ENCODE measurements at regions not wholly inside any gene's neighbourhood (a gene's known extent, or its start where the extent isn't known, plus 50 kb on each side); places are given as distances from the start of the nearest gene placed in this dataset.

- TF ChIP-seq REST (IDR thresholded peaks at IDR 0.05) (no peak), SMC3 (IDR thresholded peaks at IDR 0.05) (no peak), ELK1 (IDR thresholded peaks at IDR 0.05; ENCODE audit: low read depth, low read length) (no peak), NR3C1 (IDR thresholded peaks at IDR 0.05) (no peak), JUNB (IDR thresholded peaks at IDR 0.05) (no peak), PHF8 (IDR thresholded peaks at IDR 0.05; ENCODE audit: borderline replicate concordance, low read depth) (no peak), CTCF (IDR thresholded peaks at IDR 0.05) (no peak), FOSL2 (IDR thresholded peaks at IDR 0.05) (no peak), FOSL2 (CRISPR knock-in tag; IDR thresholded peaks at IDR 0.05) (no peak), CEBPB (IDR thresholded peaks at IDR 0.05) (no peak), EHMT2 (IDR thresholded peaks at IDR 0.05; ENCODE audit: low read depth) (no peak), RCOR1 (IDR thresholded peaks at IDR 0.05; ENCODE audit: low read depth, low read length) (no peak), HOXB5 (CRISPR knock-in tag; IDR thresholded peaks at IDR 0.05) (no peak), POLR2AphosphoS2 (conservative IDR thresholded peaks at IDR 0.05; ENCODE audit: low read length) (no peak), KDM1A (IDR thresholded peaks at IDR 0.05; ENCODE audit: low read depth) (no peak), E2F6 (IDR thresholded peaks at IDR 0.05; ENCODE audit: borderline replicate concordance, low read depth) (no peak), RARB (CRISPR knock-in tag; IDR thresholded peaks at IDR 0.05) (no peak), NFE2L2 (conservative IDR thresholded peaks at IDR 0.05; ENCODE audit: low read length) (no peak)
- Histone ChIP-seq H3K27ac (no peak overlapping the region), H3K4me3 (no peak overlapping the region), H3K9me3 (no peaks in the 10 kb centered on the region), H3K4me1 (no peaks in the 10 kb centered on the region), H3K4me2 (no peak overlapping the region)
- POLR2A ChIA-PET, result no interaction called here
- 64% methylated on average over 4 of the region's 4 CpGs for WGBS (ENCODE audit: missing lambda C conversion rate)
- CTCF ChIA-PET, result interaction anchor here (0.7 to 1.7 kb wide), 6 partner anchors 8 to 219 kb away, joined by 3 to 7 read pairs (median 3); no protein-coding TSS in a partner anchor
- FAIRE-seq, result no peak
- DNase-seq (ENCODE audit: low read depth in 1 of 2, low spot score in 1 of 2), result no peak
- ATAC-seq, result no peak
Measured at GRCh38 chr5:148949841-148950470, 112.9 kb downstream of the SH3TC2 start.

- WGBS (ENCODE audit: missing lambda C conversion rate), result 84% methylated on average over 2 of the region's 2 CpGs
- no peak for DNase-seq (ENCODE audit: low read depth in 1 of 2, low spot score in 1 of 2)
- no peak overlapping the region for H3K27ac ChIP-seq
- CTCF ChIA-PET, result interaction anchor here (0.7 to 1.7 kb wide), 7 partner anchors 8 to 220 kb away, joined by 3 to 7 read pairs (median 3); no protein-coding TSS in a partner anchor
- no peak overlapping the region for H3K4me2 ChIP-seq
- no peak overlapping the region for H3K4me3 ChIP-seq
- no peak for FAIRE-seq
- no peak for ATAC-seq
- H3K4me1 ChIP-seq, result no peaks in the 10 kb centered on the region
- POLR2A ChIA-PET, result no interaction called here
- no peaks in the 10 kb centered on the region for H3K9me3 ChIP-seq
- TF ChIP-seq MYC (IDR thresholded peaks at IDR 0.05; ENCODE audit: borderline replicate concordance, low read length) (no peak), CHD2 (IDR thresholded peaks at IDR 0.05; ENCODE audit: low read length, partially characterized antibody) (no peak), CBX2 (IDR thresholded peaks at IDR 0.05; ENCODE audit: borderline replicate concordance, low read depth) (no peak), ATOH8 (CRISPR knock-in tag; IDR thresholded peaks at IDR 0.05; ENCODE audit: low read depth) (no peak), REST (IDR thresholded peaks at IDR 0.05) (no peak), CBX8 (IDR thresholded peaks at IDR 0.05) (no peak), CHD4 (IDR thresholded peaks at IDR 0.05; ENCODE audit: borderline replicate concordance) (no peak), HOXA7 (CRISPR knock-in tag; IDR thresholded peaks at IDR 0.05) (no peak), ZNF302 (CRISPR knock-in tag; IDR thresholded peaks at IDR 0.05) (no peak)
Measured at GRCh38 chr5:148950471-148950863, 112.4 kb downstream of the SH3TC2 start.

All from A549 (cell line).